SK-N-SH (cell line): ENCODE measurements at regions not wholly inside any gene's neighbourhood (a gene's known extent, or its start where the extent isn't known, plus 50 kb on each side); places are given as distances from the start of the nearest gene placed in this dataset.

ENCODE experiments used
- GABPA ChIP-seq: IDR thresholded peaks from 2 replicates; pipeline ENCODE4 v1.4.0; 2012; ENCODE audit warnings: low read depth, mild to moderate bottlenecking
- TF ChIP-seq, protein P1 (sequence below): fragments of 200-600 bp; sonication (generic); IDR thresholded peaks from 2 replicates; pipeline ENCODE4 v1.6.1; 2017; ENCODE audit warnings: antibody characterized with exemption, mild to moderate bottlenecking, moderate library complexity

DNA sequence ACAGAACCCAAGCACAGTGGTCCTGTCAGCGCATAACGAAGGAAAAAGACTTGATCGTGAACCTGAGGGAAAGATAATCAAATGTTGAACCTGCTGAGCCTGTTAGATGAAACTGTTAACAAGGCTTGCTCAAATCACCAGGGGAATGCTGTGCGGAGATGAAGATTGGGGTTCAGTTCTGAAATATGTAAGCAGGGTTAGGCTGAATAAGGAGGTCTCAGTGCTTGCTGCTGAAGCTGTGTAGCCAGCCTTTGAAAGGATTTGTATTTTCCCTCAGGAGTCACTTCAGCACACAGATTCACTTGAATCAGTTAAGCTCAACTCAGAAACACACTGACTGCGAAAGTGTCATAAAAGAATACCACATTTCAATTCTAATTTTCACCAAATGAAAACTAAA is 793.5 kb downstream of the OLFM4 start:
- TF ChIP-seq, protein P1, sequence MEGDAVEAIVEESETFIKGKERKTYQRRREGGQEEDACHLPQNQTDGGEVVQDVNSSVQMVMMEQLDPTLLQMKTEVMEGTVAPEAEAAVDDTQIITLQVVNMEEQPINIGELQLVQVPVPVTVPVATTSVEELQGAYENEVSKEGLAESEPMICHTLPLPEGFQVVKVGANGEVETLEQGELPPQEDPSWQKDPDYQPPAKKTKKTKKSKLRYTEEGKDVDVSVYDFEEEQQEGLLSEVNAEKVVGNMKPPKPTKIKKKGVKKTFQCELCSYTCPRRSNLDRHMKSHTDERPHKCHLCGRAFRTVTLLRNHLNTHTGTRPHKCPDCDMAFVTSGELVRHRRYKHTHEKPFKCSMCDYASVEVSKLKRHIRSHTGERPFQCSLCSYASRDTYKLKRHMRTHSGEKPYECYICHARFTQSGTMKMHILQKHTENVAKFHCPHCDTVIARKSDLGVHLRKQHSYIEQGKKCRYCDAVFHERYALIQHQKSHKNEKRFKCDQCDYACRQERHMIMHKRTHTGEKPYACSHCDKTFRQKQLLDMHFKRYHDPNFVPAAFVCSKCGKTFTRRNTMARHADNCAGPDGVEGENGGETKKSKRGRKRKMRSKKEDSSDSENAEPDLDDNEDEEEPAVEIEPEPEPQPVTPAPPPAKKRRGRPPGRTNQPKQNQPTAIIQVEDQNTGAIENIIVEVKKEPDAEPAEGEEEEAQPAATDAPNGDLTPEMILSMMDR: no peak
- no peak for TF ChIP-seq GABPA
